ENCODE measurements at regions not wholly inside any gene's neighbourhood (a gene's known extent, or its start where the extent isn't known, plus 50 kb on each side); places are given as distances from the start of the nearest gene placed in this dataset.

DNA sequence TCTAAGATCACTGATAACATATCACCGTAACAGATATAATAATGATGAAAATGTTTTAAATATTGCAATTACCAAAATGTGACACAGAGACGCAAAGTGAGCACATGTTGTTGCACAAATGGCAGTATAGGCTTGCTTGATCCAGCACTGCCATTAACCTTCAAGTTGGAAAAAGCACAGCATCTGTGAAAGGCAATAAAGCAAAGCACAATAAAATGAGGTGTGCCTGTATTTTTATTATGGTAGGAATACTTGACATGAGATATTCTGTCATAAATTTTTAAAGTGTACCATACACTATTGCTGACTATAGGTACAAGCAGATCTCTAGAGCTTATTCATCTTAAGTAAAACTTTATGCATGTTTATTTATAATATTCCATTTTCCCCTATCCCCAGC is 312.2 kb downstream of the PTH2R start:
- Mint-ChIP-seq H3K27me3 (ENCODE audit: insufficient read depth, low read depth, poor library complexity) (no peaks in the 10 kb centered on the region), H3K9me3 (no peaks in the 10 kb centered on the region), H3K27ac (no peak overlapping the region), H3K4me1 (no peaks in the 10 kb centered on the region), H3K36me3 (ENCODE audit: low read depth) (no peaks in the 10 kb centered on the region), H3K4me3 (no peak overlapping the region)
- no peak overlapping the region for H3K4me3 ChIP-seq
- H3K79me2 ChIP-seq (replicated peaks; ENCODE audit: insufficient read depth) = no peaks in the 10 kb centered on the region
- TF ChIP-seq ZNF331 (CRISPR knock-in tag; IDR thresholded peaks at IDR 0.05; ENCODE audit: low read depth) = no peak
- no peak for TF ChIP-seq EZH2phosphoT487 (IDR thresholded peaks at IDR 0.05; ENCODE audit: unreplicated experiment)
- TF ChIP-seq, protein P1, sequence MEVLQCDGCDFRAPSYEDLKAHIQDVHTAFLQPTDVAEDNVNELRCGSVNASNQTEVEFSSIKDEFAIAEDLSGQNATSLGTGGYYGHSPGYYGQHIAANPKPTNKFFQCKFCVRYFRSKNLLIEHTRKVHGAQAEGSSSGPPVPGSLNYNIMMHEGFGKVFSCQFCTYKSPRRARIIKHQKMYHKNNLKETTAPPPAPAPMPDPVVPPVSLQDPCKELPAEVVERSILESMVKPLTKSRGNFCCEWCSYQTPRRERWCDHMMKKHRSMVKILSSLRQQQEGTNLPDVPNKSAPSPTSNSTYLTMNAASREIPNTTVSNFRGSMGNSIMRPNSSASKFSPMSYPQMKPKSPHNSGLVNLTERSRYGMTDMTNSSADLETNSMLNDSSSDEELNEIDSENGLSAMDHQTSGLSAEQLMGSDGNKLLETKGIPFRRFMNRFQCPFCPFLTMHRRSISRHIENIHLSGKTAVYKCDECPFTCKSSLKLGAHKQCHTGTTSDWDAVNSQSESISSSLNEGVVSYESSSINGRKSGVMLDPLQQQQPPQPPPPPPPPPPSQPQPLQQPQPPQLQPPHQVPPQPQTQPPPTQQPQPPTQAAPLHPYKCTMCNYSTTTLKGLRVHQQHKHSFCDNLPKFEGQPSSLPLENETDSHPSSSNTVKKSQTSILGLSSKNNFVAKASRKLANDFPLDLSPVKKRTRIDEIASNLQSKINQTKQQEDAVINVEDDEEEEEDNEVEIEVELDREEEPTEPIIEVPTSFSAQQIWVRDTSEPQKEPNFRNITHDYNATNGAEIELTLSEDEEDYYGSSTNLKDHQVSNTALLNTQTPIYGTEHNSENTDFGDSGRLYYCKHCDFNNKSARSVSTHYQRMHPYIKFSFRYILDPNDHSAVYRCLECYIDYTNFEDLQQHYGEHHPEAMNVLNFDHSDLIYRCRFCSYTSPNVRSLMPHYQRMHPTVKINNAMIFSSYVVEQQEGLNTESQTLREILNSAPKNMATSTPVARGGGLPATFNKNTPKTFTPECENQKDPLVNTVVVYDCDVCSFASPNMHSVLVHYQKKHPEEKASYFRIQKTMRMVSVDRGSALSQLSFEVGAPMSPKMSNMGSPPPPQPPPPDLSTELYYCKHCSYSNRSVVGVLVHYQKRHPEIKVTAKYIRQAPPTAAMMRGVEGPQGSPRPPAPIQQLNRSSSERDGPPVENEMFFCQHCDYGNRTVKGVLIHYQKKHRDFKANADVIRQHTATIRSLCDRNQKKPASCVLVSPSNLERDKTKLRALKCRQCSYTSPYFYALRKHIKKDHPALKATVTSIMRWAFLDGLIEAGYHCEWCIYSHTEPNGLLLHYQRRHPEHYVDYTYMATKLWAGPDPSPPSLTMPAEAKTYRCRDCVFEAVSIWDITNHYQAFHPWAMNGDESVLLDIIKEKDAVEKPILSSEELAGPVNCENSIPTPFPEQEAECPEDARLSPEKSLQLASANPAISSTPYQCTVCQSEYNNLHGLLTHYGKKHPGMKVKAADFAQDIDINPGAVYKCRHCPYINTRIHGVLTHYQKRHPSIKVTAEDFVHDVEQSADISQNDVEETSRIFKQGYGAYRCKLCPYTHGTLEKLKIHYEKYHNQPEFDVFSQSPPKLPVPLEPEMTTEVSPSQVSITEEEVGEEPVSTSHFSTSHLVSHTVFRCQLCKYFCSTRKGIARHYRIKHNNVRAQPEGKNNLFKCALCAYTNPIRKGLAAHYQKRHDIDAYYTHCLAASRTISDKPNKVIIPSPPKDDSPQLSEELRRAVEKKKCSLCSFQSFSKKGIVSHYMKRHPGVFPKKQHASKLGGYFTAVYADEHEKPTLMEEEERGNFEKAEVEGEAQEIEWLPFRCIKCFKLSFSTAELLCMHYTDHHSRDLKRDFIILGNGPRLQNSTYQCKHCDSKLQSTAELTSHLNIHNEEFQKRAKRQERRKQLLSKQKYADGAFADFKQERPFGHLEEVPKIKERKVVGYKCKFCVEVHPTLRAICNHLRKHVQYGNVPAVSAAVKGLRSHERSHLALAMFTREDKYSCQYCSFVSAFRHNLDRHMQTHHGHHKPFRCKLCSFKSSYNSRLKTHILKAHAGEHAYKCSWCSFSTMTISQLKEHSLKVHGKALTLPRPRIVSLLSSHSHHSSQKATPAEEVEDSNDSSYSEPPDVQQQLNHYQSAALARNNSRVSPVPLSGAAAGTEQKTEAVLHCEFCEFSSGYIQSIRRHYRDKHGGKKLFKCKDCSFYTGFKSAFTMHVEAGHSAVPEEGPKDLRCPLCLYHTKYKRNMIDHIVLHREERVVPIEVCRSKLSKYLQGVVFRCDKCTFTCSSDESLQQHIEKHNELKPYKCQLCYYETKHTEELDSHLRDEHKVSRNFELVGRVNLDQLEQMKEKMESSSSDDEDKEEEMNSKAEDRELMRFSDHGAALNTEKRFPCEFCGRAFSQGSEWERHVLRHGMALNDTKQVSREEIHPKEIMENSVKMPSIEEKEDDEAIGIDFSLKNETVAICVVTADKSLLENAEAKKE (CRISPR knock-in tag; IDR thresholded peaks at IDR 0.05) = no peak
- TF ChIP-seq, protein P2, sequence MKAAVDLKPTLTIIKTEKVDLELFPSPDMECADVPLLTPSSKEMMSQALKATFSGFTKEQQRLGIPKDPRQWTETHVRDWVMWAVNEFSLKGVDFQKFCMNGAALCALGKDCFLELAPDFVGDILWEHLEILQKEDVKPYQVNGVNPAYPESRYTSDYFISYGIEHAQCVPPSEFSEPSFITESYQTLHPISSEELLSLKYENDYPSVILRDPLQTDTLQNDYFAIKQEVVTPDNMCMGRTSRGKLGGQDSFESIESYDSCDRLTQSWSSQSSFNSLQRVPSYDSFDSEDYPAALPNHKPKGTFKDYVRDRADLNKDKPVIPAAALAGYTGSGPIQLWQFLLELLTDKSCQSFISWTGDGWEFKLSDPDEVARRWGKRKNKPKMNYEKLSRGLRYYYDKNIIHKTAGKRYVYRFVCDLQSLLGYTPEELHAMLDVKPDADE (IDR thresholded peaks at IDR 0.05) = no peak
- TF ChIP-seq ZNF114 (CRISPR knock-in tag; IDR thresholded peaks at IDR 0.05) = no peak
- no peak for TF ChIP-seq CREB1 (CRISPR knock-in tag; IDR thresholded peaks at IDR 0.05; ENCODE audit: low read depth)
- TF ChIP-seq NANOG (IDR thresholded peaks at IDR 0.05; ENCODE audit: borderline replicate concordance) = no peak
- no peak for TF ChIP-seq STAT1 (IDR thresholded peaks at IDR 0.05; ENCODE audit: unreplicated experiment)
- H3F3A ChIP-seq (replicated peaks; ENCODE audit: low read depth) = no peaks in the 10 kb centered on the region
- no peaks in the 10 kb centered on the region for H3K9me2 ChIP-seq (ENCODE audit: insufficient read depth)
- no peaks in the 10 kb centered on the region for H3K27me3 ChIP-seq (ENCODE audit: insufficient read depth)
- no peaks in the 10 kb centered on the region for H4K20me1 ChIP-seq (replicated peaks; ENCODE audit: insufficient read depth)
- H3K4me2 ChIP-seq = no peak overlapping the region
- no peaks in the 10 kb centered on the region for H3K36me3 ChIP-seq (ENCODE audit: insufficient read depth)
- H3K4me1 ChIP-seq (ENCODE audit: insufficient read depth) = no peaks in the 10 kb centered on the region
- no peak for ATAC-seq
- DNase-seq (ENCODE audit: low spot score) = no peak
- H2AFZ ChIP-seq = no peak overlapping the region
- no peak overlapping the region for H3K27ac ChIP-seq (ENCODE audit: low read depth)
